ENCODE measurements at regions not wholly inside any gene's neighbourhood (a gene's known extent, or its start where the extent isn't known, plus 50 kb on each side); places are given as distances from the start of the nearest gene placed in this dataset.
"Not testable (repeated sequence)": the region's sequence is repeated elsewhere in the genome, so short reads cannot be mapped to it uniquely, and the experiment has no call there.

- DNase-seq, result peak in 1 of 2 experiments; percentile 3
These were observed 95.2 kb downstream of the PLCE1 start for GRCh38 chr10:94088926-94089381.

GRCh38 chr10:94091649-94092048, 97.9 kb downstream of the PLCE1 start:
- DNase-seq, result no peak

- DNase-seq, result no peak
These were observed 99.1 kb downstream of the PLCE1 start for GRCh38 chr10:94092848-94093247.

GRCh38 chr10:94093286-94093905, 99.7 kb downstream of the PLCE1 start:
- no peak for DNase-seq

- DNase-seq, result no peak
These were observed 100.8 kb downstream of the PLCE1 start for GRCh38 chr10:94094540-94094939.

- no peak for DNase-seq
These were observed 103.9 kb downstream of the PLCE1 start for GRCh38 chr10:94097656-94098055.

GRCh38 chr10:94098896-94099295, 105.2 kb downstream of the PLCE1 start:
- no peak for DNase-seq

GRCh38 chr10:94101894-94102293, 108.2 kb downstream of the PLCE1 start:
- DNase-seq, result no peak

GRCh38 chr10:94102436-94102835, 108.7 kb downstream of the PLCE1 start:
- no peak for DNase-seq

- DNase-seq, result no peak
These were observed 109.5 kb downstream of the PLCE1 start for GRCh38 chr10:94103192-94103591.

- no peak for DNase-seq
These were observed 110.1 kb downstream of the PLCE1 start for GRCh38 chr10:94103801-94104221.

GRCh38 chr10:94104316-94105000, 110.7 kb downstream of the PLCE1 start:
- DNase-seq, result no peak

GRCh38 chr10:94105226-94105625, 111.5 kb downstream of the PLCE1 start:
- DNase-seq, result no peak

GRCh38 chr10:94107191-94107590, 113.5 kb downstream of the PLCE1 start:
- DNase-seq, result no peak

GRCh38 chr10:94108200-94108599, 114.5 kb downstream of the PLCE1 start:
- no peak for DNase-seq

- no peak for DNase-seq
These were observed 117.6 kb downstream of the PLCE1 start for GRCh38 chr10:94111367-94111766.

- no peak for DNase-seq
These were observed 118.6 kb downstream of the PLCE1 start for GRCh38 chr10:94112321-94112720.

GRCh38 chr10:94115725-94116124, 122.0 kb downstream of the PLCE1 start:
- no peak for DNase-seq

- no peak for DNase-seq
These were observed 123.1 kb downstream of the PLCE1 start for GRCh38 chr10:94116848-94117247.

GRCh38 chr10:94122211-94122610, 128.5 kb downstream of the PLCE1 start:
- no peak for DNase-seq

- no peak for DNase-seq
These were observed 129.7 kb downstream of the PLCE1 start for GRCh38 chr10:94123258-94123995.

- DNase-seq, result not testable (repeated sequence)
These were observed 130.4 kb downstream of the PLCE1 start for GRCh38 chr10:94124147-94124546.

- not testable (repeated sequence) for DNase-seq
These were observed 131.5 kb downstream of the PLCE1 start for GRCh38 chr10:94125268-94125667.

GRCh38 chr10:94125856-94126255, 132.1 kb downstream of the PLCE1 start:
- DNase-seq, result no peak
